ENCODE measurements at regions not wholly inside any gene's neighbourhood (a gene's known extent, or its start where the extent isn't known, plus 50 kb on each side); places are given as distances from the start of the nearest gene placed in this dataset.
A peak's percentile ranks its signal among the peaks of the same experiment; 100 is the strongest.

GRCh38 chr12:115646210-115646609 is 631.3 kb downstream of the MED13L start:
- Histone ChIP-seq H3K27me3 (no peaks in the 10 kb centered on the region), H3K27ac (no peak overlapping the region), H3K4me3 (no peak overlapping the region), H3K36me3 (no peaks in the 10 kb centered on the region), H3K4me1 (ENCODE audit: low read depth) (peaks cover 4% of the 10 kb centered on the region), H3K9me3 (ENCODE audit: low read depth) (no peaks in the 10 kb centered on the region)
- DNase-seq (ENCODE audit: low read depth in 1 of 2, low spot score in 1 of 2): no peak
- TF ChIP-seq, protein P1, sequence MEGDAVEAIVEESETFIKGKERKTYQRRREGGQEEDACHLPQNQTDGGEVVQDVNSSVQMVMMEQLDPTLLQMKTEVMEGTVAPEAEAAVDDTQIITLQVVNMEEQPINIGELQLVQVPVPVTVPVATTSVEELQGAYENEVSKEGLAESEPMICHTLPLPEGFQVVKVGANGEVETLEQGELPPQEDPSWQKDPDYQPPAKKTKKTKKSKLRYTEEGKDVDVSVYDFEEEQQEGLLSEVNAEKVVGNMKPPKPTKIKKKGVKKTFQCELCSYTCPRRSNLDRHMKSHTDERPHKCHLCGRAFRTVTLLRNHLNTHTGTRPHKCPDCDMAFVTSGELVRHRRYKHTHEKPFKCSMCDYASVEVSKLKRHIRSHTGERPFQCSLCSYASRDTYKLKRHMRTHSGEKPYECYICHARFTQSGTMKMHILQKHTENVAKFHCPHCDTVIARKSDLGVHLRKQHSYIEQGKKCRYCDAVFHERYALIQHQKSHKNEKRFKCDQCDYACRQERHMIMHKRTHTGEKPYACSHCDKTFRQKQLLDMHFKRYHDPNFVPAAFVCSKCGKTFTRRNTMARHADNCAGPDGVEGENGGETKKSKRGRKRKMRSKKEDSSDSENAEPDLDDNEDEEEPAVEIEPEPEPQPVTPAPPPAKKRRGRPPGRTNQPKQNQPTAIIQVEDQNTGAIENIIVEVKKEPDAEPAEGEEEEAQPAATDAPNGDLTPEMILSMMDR (IDR thresholded peaks at IDR 0.05; ENCODE audit: low read depth, low read length): no peak

- Histone ChIP-seq H3K27ac (no peak overlapping the region), H3K4me3 (no peak overlapping the region), H3K27me3 (peaks cover 4% of the 10 kb centered on the region), H3K4me1 (ENCODE audit: low read depth) (no peaks in the 10 kb centered on the region), H3K36me3 (no peaks in the 10 kb centered on the region), H3K9me3 (ENCODE audit: low read depth) (no peaks in the 10 kb centered on the region)
- TF ChIP-seq, protein P1 (IDR thresholded peaks at IDR 0.05; ENCODE audit: low read depth, low read length): no peak
- DNase-seq (ENCODE audit: low read depth in 1 of 2, low spot score in 1 of 2): no peak
Measured at GRCh38 chr12:115640929-115641328, 636.6 kb downstream of the MED13L start.

GRCh38 chr12:115639648-115640012 is 637.9 kb downstream of the MED13L start:
- DNase-seq (ENCODE audit: low read depth in 1 of 2, low spot score in 1 of 2): no peak
- H3K27ac ChIP-seq: no peak overlapping the region

GRCh38 chr12:115638733-115639647 is 638.5 kb downstream of the MED13L start:
- Histone ChIP-seq H3K4me3 (no peak overlapping the region), H3K27ac (no peak overlapping the region), H3K9me3 (ENCODE audit: low read depth) (no peaks in the 10 kb centered on the region), H3K4me1 (ENCODE audit: low read depth) (no peaks in the 10 kb centered on the region), H3K36me3 (no peaks in the 10 kb centered on the region), H3K27me3 (peaks cover 4% of the 10 kb centered on the region)
- TF ChIP-seq, protein P1 (IDR thresholded peaks at IDR 0.05; ENCODE audit: low read depth, low read length): no peak
- peak in 1 of 2 donors; percentile 1 for DNase-seq (ENCODE audit: low read depth in 1 of 2, low spot score in 1 of 2)

More at GRCh38 chr12:115639648-115640012, 637.9 kb downstream of the MED13L start:
- Histone ChIP-seq H3K4me3 (no peak overlapping the region), H3K4me1 (ENCODE audit: low read depth) (no peaks in the 10 kb centered on the region), H3K27me3 (peaks cover 4% of the 10 kb centered on the region), H3K36me3 (no peaks in the 10 kb centered on the region), H3K9me3 (ENCODE audit: low read depth) (no peaks in the 10 kb centered on the region)
- TF ChIP-seq, protein P1 (IDR thresholded peaks at IDR 0.05; ENCODE audit: low read depth, low read length): no peak

DNA sequence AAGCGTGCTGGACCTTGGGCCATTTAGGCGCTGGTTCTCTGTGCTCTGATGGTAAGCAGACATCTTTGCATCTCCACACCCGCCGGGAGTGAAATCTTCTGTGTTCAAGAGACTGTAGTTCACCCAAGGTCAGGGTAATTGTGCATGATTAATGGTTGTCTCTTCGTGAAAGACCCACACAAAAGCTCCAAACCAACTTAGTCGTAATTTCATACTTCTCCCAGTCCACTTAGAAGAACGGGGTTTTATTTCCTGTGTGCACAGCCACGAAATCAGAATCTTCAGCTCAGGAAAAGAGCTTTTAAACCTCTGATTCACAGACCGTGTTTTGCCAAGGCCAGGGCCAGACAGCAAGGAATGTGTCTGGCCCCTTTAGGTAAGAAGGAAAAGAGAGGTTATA is 640.9 kb downstream of the MED13L start:
- no peaks in the 10 kb centered on the region for H3K4me1 ChIP-seq (ENCODE audit: low read depth)
- no peak for DNase-seq (ENCODE audit: low read depth in 1 of 2, low spot score in 1 of 2)
- peaks cover 4% of the 10 kb centered on the region for H3K27me3 ChIP-seq
- H3K9me3 ChIP-seq (ENCODE audit: low read depth): no peaks in the 10 kb centered on the region
- no peak overlapping the region for H3K4me3 ChIP-seq
- H3K36me3 ChIP-seq: no peaks in the 10 kb centered on the region
- TF ChIP-seq, protein P1 (IDR thresholded peaks at IDR 0.05; ENCODE audit: low read depth, low read length): no peak
- H3K27ac ChIP-seq: no peak overlapping the region
